NCI-H1048 (cell line): ENCODE measurements at regions not wholly inside any gene's neighbourhood (a gene's known extent, or its start where the extent isn't known, plus 50 kb on each side); places are given as distances from the start of the nearest gene placed in this dataset.

ENCODE experiments used
- DNase-seq: peaks from one replicate; lab custom pipeline; 2025; lab: John Stamatoyannopoulos, UW

DNA sequence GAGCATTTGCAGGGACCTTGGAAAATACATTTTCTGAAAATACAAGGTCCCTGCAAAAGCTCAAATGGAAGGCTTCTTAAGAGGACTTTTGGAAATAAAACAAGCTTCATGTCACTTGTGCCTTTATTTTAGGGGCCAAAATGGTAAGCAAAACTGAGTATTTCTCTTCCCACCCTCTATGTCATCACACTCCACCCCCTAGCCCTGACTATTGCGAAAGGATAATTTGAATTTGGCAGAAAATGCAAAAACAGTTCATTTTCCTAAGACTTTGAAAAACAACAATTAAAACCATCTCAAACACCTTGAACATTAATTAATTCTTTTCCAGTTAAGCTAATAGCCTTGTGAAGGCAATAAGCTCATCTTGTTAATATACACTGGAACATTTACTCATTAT, 201.7 kb downstream of the TM2D1 start:
- DNase-seq, result no peak

DNA sequence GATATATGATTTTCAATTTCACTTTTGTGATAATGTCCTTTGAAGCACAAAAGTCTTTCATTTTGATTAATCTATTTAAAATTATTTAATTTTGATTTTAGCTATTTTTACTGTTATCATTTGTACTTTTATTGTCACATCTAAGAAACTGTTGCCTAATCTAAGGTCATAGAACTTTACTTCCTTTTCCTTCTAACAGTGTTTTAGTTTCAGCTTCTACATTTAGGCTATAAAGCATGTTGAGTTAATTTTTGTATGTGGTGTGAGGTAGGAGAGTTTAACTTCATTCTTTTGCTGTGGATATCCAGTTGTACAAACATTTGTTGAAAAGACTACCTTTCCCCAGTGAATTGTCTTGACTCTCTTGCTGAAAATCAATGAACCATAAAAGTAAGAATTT, 204.5 kb downstream of the TM2D1 start:
- DNase-seq, result no peak

DNA sequence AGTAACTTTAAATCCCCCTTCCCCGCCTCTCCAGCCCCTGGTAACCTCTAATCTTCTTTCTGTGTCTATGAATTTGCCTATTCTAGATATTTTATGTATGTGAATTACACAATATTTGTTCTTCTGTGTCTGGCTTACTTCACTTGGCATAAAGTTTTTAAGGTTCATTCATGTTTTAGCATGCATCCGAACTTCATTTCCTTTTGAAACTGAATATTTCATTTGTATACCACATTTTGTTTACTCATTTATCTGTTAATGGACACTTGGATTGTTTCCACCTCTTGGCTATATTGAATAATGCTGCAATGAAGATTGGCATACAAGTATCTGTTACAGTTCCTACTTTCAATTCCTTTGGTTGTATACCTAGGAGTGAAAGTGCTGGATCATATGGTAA, 205.3 kb downstream of the TM2D1 start:
- DNase-seq, result no peak

DNA sequence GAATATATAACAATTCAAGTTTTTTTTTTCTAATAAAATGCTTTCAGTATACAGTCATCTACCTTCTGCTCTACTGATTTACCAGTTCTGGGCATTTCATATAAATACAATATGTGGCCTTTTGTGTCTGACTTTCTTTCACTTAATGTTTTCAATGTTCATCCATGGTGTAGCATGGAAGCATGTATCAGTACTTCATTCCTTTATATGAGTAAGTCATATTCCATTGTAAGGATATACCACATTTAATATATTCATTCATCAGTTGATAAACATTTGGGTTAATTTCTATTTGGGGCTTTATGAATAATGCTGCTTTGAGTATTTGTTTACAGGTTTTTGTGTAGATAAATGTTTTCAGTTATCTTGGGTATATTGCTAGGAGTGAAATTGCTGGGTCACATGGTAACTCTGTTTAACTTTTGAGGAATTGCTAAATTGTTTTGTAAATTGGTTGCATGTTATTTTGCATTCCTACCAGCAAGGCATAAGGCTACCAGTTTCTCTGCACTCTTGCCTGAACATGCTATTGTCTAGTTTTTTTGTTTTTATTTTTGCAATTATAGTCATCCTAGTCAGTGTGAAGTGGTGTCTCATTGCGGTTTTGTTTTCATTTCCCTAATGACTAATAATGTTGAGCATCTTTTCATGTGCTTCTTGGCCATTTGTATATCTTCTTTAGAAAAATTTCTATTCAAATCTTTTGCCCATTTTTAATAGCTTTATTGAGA, 206.1 kb downstream of the TM2D1 start:
- no peak for DNase-seq

DNA sequence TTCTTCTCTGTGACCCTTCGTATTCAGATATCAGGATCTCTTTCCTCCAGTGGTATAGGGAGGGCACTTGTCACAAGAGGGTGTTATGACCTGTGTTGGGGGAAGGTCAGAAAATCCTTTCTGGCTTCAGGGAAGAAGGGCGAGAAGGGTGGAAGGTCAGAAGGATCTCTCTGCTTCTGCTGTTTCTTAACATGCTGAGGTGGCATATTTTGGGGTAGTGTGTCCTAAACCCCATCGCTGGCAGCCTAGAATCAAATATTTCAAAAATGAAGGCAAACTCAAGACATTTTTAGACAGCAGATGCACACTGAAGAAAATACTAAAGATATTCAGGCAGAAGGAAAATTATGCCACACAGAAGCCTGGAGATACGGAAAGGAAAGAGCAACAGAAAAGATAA, 207.6 kb downstream of the TM2D1 start:
- DNase-seq, result no peak

DNA sequence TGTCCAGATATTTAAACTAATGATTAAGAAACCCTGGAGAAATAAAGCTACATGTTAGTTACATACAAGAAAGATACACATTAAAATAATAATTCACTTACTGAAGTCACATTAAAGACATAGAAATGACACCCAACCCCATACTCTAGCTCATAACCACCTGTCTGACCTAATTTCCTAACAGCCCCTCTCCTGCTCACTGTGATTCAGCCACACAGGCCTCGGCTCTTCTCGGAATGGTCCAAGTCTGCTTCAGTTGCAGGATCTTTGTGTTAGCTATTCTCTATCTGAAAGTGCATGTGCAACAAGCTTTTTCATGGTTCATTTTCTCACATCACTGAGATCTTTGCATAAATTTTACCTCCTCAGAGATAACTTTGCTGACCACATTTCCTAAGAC, 209.8 kb downstream of the TM2D1 start:
- no peak for DNase-seq
